ENCODE measurements at regions not wholly inside any gene's neighbourhood (a gene's known extent, or its start where the extent isn't known, plus 50 kb on each side); places are given as distances from the start of the nearest gene placed in this dataset.

- TF ChIP-seq CTCF (IDR thresholded peaks at IDR 0.05 in 2 of 3, conservative IDR thresholded peaks at IDR 0.05 in 1 of 3; ENCODE audit: control insufficient read depth in 2 of 3, extremely low read depth in 1 of 3, insufficient read depth in 1 of 3, low read depth in 3 of 3, low read length in 3 of 3) (no peak), BACH1 (IDR thresholded peaks at IDR 0.05; ENCODE audit: borderline replicate concordance) (no peak), EZH2 (IDR thresholded peaks at IDR 0.05; ENCODE audit: borderline replicate concordance, control insufficient read depth, low read depth, low read length) (no peak), NR2C2 (IDR thresholded peaks at IDR 0.05; ENCODE audit: borderline replicate concordance, control insufficient read depth, insufficient read length, low read depth) (no peak), CREM (IDR thresholded peaks at IDR 0.05; ENCODE audit: low read depth) (no peak), CBX3 (IDR thresholded peaks at IDR 0.05; ENCODE audit: borderline replicate concordance, low read depth) (no peak), JUND (IDR thresholded peaks at IDR 0.05; ENCODE audit: low read depth, low read length) (no peak), HDAC6 (IDR thresholded peaks at IDR 0.05; ENCODE audit: unreplicated experiment) (no peak)
These were observed 273.6 kb downstream of the ETAA1 start for GRCh38 chr2:67670747-67671183.

All from GM12878 (cell line).